Epithelial cell of proximal tubule (primary cell): ENCODE measurements at regions not wholly inside any gene's neighbourhood (a gene's known extent, or its start where the extent isn't known, plus 50 kb on each side); places are given as distances from the start of the nearest gene placed in this dataset.

Experiments
- DNase-seq: peaks from one replicate; pipeline ENCODE4 v3.0.0-alpha.2; 2011; ENCODE audit warnings: low read depth
- H3K4me3 ChIP-seq: 2 replicates; pipeline ENCODE4 v1.5.1; 2011; ENCODE audit warnings: low read depth, mild to moderate bottlenecking, low read length
- TF ChIP-seq, protein P1 (sequence below): conservative IDR thresholded peaks from 2 replicates; pipeline ENCODE4 v1.5.1; 2012; ENCODE audit warnings: low read depth, mild to moderate bottlenecking, low read length

DNA sequence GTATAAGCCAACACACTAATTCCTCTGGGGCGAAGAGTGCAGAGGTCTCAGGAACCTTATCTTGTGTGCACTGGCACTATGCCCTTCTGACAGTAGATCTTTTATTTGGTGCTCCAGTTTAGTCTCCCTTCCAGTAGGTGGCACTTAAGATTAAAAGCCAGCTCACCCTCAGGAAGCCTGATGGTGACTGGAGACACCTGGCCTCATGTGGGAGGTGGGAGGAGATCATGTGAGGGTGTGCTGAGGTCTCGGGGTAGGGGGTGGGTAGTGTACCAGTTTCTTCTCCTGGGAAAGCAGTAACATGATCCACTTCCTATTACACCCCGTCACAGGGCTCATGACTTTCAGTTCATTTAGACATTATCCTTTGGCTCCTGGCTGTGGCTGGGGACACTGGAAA lies 654.9 kb downstream of the ADCYAP1 start:
- TF ChIP-seq, protein P1, sequence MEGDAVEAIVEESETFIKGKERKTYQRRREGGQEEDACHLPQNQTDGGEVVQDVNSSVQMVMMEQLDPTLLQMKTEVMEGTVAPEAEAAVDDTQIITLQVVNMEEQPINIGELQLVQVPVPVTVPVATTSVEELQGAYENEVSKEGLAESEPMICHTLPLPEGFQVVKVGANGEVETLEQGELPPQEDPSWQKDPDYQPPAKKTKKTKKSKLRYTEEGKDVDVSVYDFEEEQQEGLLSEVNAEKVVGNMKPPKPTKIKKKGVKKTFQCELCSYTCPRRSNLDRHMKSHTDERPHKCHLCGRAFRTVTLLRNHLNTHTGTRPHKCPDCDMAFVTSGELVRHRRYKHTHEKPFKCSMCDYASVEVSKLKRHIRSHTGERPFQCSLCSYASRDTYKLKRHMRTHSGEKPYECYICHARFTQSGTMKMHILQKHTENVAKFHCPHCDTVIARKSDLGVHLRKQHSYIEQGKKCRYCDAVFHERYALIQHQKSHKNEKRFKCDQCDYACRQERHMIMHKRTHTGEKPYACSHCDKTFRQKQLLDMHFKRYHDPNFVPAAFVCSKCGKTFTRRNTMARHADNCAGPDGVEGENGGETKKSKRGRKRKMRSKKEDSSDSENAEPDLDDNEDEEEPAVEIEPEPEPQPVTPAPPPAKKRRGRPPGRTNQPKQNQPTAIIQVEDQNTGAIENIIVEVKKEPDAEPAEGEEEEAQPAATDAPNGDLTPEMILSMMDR = no peak
- DNase-seq = no peak
- H3K4me3 ChIP-seq = no peak overlapping the region

DNA sequence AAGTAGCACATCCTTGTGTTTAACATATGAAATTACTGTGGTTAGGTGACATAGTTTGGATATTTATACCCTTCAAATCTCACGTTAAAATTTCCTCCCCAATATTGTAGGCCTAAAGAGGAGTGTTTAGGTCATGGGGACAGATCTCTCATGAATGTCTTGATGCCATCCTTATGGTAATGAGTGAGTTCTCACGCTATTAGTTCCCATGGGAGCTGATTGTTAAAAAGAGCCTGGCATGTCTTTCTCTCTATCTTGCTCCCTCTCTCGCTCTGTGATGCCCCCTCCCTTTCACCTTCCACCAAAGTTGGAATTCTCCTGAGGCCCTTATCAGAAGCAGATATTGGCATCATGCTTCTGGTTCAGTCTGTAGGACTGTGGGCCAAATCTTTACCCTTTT lies 660.1 kb downstream of the ADCYAP1 start:
- no peak overlapping the region for H3K4me3 ChIP-seq
- DNase-seq = no peak
- TF ChIP-seq, protein P1 = no peak

DNA sequence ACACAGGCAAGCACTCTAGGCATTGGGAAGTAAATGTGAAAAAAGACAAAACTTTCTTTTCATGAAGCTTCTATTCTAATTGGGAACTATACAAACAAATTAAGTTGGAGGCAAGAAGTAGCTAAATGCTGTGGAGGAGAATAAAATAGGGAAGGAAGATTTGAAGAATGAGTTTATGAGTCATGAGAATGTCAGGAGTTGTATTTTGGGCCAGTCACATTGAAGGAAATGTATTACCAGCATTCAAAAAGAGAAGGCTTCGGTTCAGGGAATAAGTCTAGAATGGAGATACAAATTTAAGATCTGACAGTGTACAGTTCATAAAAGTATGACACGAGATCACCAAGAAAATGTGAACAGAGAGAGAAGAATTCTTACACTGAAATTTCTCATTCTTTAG lies 666.5 kb downstream of the ADCYAP1 start:
- H3K4me3 ChIP-seq = no peak overlapping the region
- TF ChIP-seq, protein P1 = no peak
- no peak for DNase-seq

DNA sequence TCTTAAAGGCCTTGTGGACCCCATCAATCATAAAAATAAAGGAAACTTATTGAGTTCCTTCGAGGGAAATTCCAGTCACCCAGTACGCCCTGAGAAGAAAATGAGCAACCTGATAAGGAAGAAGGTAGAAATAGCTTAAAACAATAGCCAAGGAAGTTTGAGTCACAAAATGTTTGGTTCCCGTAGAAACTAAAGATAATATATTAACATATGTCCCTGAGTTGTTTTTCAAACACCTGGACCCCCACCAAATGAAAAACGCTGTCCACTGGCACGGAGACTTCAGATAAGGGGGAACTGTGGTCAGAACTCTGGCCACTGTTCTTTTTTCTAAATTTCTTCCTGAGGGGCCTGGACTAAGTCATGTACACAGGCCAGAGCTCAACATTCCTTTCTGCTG lies 669.1 kb downstream of the ADCYAP1 start:
- TF ChIP-seq, protein P1 = no peak
- no peak for DNase-seq

DNA sequence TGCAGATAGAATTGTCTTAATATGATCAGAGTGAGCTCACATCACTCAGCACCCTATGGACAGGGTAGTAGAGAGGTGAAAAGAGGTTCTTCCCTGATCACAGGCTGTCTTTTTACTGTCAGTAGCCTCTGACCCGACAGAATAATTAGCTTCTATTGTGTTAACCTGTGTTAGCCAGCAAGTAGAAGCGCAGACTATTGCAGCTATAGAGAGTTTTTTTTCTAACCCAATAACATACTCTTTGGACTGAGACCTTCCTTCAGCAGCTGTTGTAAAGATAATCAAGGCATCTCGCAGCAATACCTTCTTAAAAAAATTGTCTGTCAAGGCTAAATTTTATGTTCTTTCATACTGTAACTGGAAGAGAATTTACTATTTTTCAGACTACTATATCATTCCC lies 670.4 kb downstream of the ADCYAP1 start:
- DNase-seq = no peak
- no peak overlapping the region for H3K4me3 ChIP-seq
- TF ChIP-seq, protein P1 = no peak

More for the DNA sequence above, 669.1 kb downstream of the ADCYAP1 start:
- H3K4me3 ChIP-seq = no peak overlapping the region

DNA sequence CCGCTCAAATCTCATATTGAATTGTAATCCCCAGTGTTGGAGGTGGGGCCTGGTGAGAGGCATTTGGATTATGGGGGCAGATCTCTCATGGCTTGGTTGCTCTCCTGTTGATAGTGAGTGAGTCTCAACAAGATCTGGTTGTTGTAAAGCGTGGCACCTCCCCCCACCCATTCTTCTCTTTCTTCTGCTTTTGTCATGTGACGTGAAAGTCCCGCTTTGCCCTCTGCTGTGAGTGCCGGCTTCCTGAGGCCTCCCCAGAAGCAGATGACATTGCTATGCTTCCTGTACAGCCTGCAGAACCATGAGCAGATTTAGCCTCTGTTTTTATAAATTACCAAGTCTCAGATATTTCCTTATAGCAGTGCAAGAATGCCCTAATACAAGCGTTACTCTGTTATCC lies 673.8 kb downstream of the ADCYAP1 start:
- TF ChIP-seq, protein P1 = no peak
- DNase-seq = no peak
- H3K4me3 ChIP-seq = no peak overlapping the region

DNA sequence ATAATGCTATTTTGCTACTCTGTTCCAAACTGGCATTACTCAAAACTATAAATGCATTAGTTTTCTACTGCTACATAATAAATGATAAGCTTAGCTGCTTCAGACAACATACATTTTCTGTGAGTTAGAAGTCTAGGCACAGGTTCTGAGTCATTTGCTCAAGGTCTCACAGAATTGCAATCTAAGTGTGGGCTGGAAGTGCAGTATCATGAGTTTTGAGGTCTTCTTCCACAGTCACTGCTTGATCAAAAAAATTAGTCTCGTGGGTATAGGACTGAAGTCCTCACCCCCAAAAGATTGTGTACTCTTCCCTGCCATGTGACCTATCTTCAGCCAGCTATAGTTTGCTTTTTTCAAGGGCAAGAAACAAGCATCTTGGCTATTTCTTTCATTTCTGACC lies 676.9 kb downstream of the ADCYAP1 start:
- TF ChIP-seq, protein P1 = no peak
- no peak overlapping the region for H3K4me3 ChIP-seq
- no peak for DNase-seq
